ENCODE measurements at regions not wholly inside any gene's neighbourhood (a gene's known extent, or its start where the extent isn't known, plus 50 kb on each side); places are given as distances from the start of the nearest gene placed in this dataset.
"Not testable (repeated sequence)": the region's sequence is repeated elsewhere in the genome, so short reads cannot be mapped to it uniquely, and the experiment has no call there.

- SMC1A ChIA-PET (ENCODE audit: uncharacterized antibody, unreplicated experiment); H3K27me3 ChIP-seq (replicated peaks in 1 of 2; ENCODE audit: control insufficient read depth in 2 of 2, insufficient read depth in 2 of 2, low read length in 1 of 2); H3K27ac ChIP-seq (ENCODE audit: control insufficient read depth, insufficient read depth); RAD21 ChIA-PET (ENCODE audit: unreplicated experiment); H3K4me1 ChIP-seq (ENCODE audit: control insufficient read depth, insufficient read depth, low read length); H3K4me3 ChIP-seq; H3K9me3 ChIP-seq (replicated peaks; ENCODE audit: control insufficient read depth, insufficient read depth, low read length); H2AFZ ChIP-seq (ENCODE audit: control insufficient read depth, low read depth, low read length); H3K36me3 ChIP-seq (ENCODE audit: control insufficient read depth in 2 of 2, insufficient read depth in 2 of 2, low read length in 1 of 2); intact Hi-C loops (cut with micrococcal nuclease; ENCODE audit: unreplicated experiment); H3K4me2 ChIP-seq (ENCODE audit: control insufficient read depth, insufficient read depth); FAIRE-seq; in situ Hi-C loops (cut with MboI); H3K79me2 ChIP-seq (ENCODE audit: control insufficient read depth, insufficient read depth, low read length); BruUV-seq (replicated peaks); ATAC-seq; CTCF ChIA-PET; H3K9ac ChIP-seq (ENCODE audit: control insufficient read depth, insufficient read depth, low read length); DNase-seq (ENCODE audit: low read depth, low spot score); POLR2A ChIA-PET; H4K20me1 ChIP-seq (ENCODE audit: control insufficient read depth, insufficient read depth): not testable (repeated sequence)
- WGBS (ENCODE audit: insufficient coverage, insufficient replicate concordance, low lambda C conversion rate, missing lambda C conversion rate), result 50% methylated on average over 4 of the region's 14 CpGs
Measured at GRCh38 chr10:46773897-46774236, 137.4 kb upstream of the PTPN20 start.

- RAD21 ChIA-PET (ENCODE audit: unreplicated experiment); H3K4me2 ChIP-seq (ENCODE audit: control insufficient read depth, insufficient read depth); DNase-seq (ENCODE audit: low read depth, low spot score); H4K20me1 ChIP-seq (ENCODE audit: control insufficient read depth, insufficient read depth); CTCF ChIA-PET; SMC1A ChIA-PET (ENCODE audit: uncharacterized antibody, unreplicated experiment); H3K4me3 ChIP-seq; in situ Hi-C loops (cut with MboI); H3K9ac ChIP-seq (ENCODE audit: control insufficient read depth, insufficient read depth, low read length); H3K27me3 ChIP-seq (replicated peaks in 1 of 2; ENCODE audit: control insufficient read depth in 2 of 2, insufficient read depth in 2 of 2, low read length in 1 of 2); ATAC-seq; H3K9me3 ChIP-seq (replicated peaks; ENCODE audit: control insufficient read depth, insufficient read depth, low read length); H3K36me3 ChIP-seq (ENCODE audit: control insufficient read depth in 2 of 2, insufficient read depth in 2 of 2, low read length in 1 of 2); H3K79me2 ChIP-seq (ENCODE audit: control insufficient read depth, insufficient read depth, low read length); FAIRE-seq; intact Hi-C loops (cut with micrococcal nuclease; ENCODE audit: unreplicated experiment); BruUV-seq (replicated peaks); POLR2A ChIA-PET; H3K4me1 ChIP-seq (ENCODE audit: control insufficient read depth, insufficient read depth, low read length); H2AFZ ChIP-seq (ENCODE audit: control insufficient read depth, low read depth, low read length); H3K27ac ChIP-seq (ENCODE audit: control insufficient read depth, insufficient read depth): not testable (repeated sequence)
- WGBS (ENCODE audit: insufficient coverage, insufficient replicate concordance, low lambda C conversion rate, missing lambda C conversion rate), result 90% methylated on average over 2 of the region's 42 CpGs
Measured at GRCh38 chr10:46774366-46774765, 136.9 kb upstream of the PTPN20 start.

- H3K79me2 ChIP-seq (ENCODE audit: control insufficient read depth, insufficient read depth, low read length); in situ Hi-C loops (cut with MboI); H3K27me3 ChIP-seq (replicated peaks in 1 of 2; ENCODE audit: control insufficient read depth in 2 of 2, insufficient read depth in 2 of 2, low read length in 1 of 2); ATAC-seq; CTCF ChIA-PET; H3K27ac ChIP-seq (ENCODE audit: control insufficient read depth, insufficient read depth); H3K4me1 ChIP-seq (ENCODE audit: control insufficient read depth, insufficient read depth, low read length); BruUV-seq (replicated peaks); H3K4me2 ChIP-seq (ENCODE audit: control insufficient read depth, insufficient read depth); H3K4me3 ChIP-seq; H3K9me3 ChIP-seq (replicated peaks; ENCODE audit: control insufficient read depth, insufficient read depth, low read length); SMC1A ChIA-PET (ENCODE audit: uncharacterized antibody, unreplicated experiment); FAIRE-seq; H3K9ac ChIP-seq (ENCODE audit: control insufficient read depth, insufficient read depth, low read length); DNase-seq (ENCODE audit: low read depth, low spot score); H3K36me3 ChIP-seq (ENCODE audit: control insufficient read depth in 2 of 2, insufficient read depth in 2 of 2, low read length in 1 of 2); H4K20me1 ChIP-seq (ENCODE audit: control insufficient read depth, insufficient read depth); RAD21 ChIA-PET (ENCODE audit: unreplicated experiment); H2AFZ ChIP-seq (ENCODE audit: control insufficient read depth, low read depth, low read length); POLR2A ChIA-PET; intact Hi-C loops (cut with micrococcal nuclease; ENCODE audit: unreplicated experiment): not testable (repeated sequence)
- 50% methylated on average over 1 of the region's 44 CpGs for WGBS (ENCODE audit: insufficient coverage, insufficient replicate concordance, low lambda C conversion rate, missing lambda C conversion rate)
Measured at GRCh38 chr10:46774945-46775667, 136.1 kb upstream of the PTPN20 start.

GRCh38 chr10:46775668-46776059 is 135.6 kb upstream of the PTPN20 start:
- FAIRE-seq; H3K9ac ChIP-seq (ENCODE audit: control insufficient read depth, insufficient read depth, low read length); BruUV-seq (replicated peaks); H3K4me3 ChIP-seq; ATAC-seq; intact Hi-C loops (cut with micrococcal nuclease; ENCODE audit: unreplicated experiment); POLR2A ChIA-PET; H3K79me2 ChIP-seq (ENCODE audit: control insufficient read depth, insufficient read depth, low read length); H3K4me1 ChIP-seq (ENCODE audit: control insufficient read depth, insufficient read depth, low read length); H4K20me1 ChIP-seq (ENCODE audit: control insufficient read depth, insufficient read depth); H3K36me3 ChIP-seq (ENCODE audit: control insufficient read depth in 2 of 2, insufficient read depth in 2 of 2, low read length in 1 of 2); DNase-seq (ENCODE audit: low read depth, low spot score); H2AFZ ChIP-seq (ENCODE audit: control insufficient read depth, low read depth, low read length); CTCF ChIA-PET; in situ Hi-C loops (cut with MboI); RAD21 ChIA-PET (ENCODE audit: unreplicated experiment); H3K9me3 ChIP-seq (replicated peaks; ENCODE audit: control insufficient read depth, insufficient read depth, low read length); H3K27ac ChIP-seq (ENCODE audit: control insufficient read depth, insufficient read depth); H3K27me3 ChIP-seq (replicated peaks in 1 of 2; ENCODE audit: control insufficient read depth in 2 of 2, insufficient read depth in 2 of 2, low read length in 1 of 2); SMC1A ChIA-PET (ENCODE audit: uncharacterized antibody, unreplicated experiment); H3K4me2 ChIP-seq (ENCODE audit: control insufficient read depth, insufficient read depth): not testable (repeated sequence)
- WGBS (ENCODE audit: insufficient coverage, insufficient replicate concordance, low lambda C conversion rate, missing lambda C conversion rate), result 62% methylated on average over 15 of the region's 17 CpGs

Measured in GM12878 (cell line).